Stimulated activated CD4-positive, alpha-beta T cell treated with anti-CD3 and anti-CD28 coated beads, Interleukin-4, amount 100 ng/mL, for 1 hour (primary cell): ENCODE measurements at regions not wholly inside any gene's neighbourhood (a gene's known extent, or its start where the extent isn't known, plus 50 kb on each side); places are given as distances from the start of the nearest gene placed in this dataset.
"Not testable (repeated sequence)": the region's sequence is repeated elsewhere in the genome, so short reads cannot be mapped to it uniquely, and the experiment has no call there.

Source experiments
- DNase-seq: peaks from one replicate; pipeline ENCODE4 v3.0.0-alpha.2; 2020

DNA sequence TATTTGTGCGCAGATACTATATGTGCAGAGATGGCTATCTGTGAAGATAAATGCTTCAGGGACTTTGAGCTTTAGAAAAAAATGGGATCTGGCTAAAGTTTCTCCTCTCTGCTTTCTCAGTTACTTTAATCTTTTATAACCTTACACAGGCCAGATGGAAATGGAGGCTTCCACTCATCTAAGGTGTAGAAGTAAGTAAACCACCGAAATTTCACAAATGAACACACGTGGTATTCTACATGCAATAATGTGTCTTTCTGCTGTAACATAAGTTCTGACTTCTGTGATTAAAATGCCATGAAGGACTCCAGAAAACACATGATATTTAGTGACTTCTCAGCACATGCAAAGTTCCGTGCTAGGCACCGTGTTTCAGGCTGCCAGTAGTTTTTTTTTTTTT lies 99.1 kb upstream of the FOXN3 start:
- DNase-seq, result no peak

- no peak for DNase-seq
These were observed 97.6 kb upstream of the FOXN3 start for GRCh38 chr14:89514601-89515000.

GRCh38 chr14:89509891-89510290 lies 92.9 kb upstream of the FOXN3 start:
- DNase-seq, result no peak

- DNase-seq, result no peak
These were observed 91.8 kb upstream of the FOXN3 start for GRCh38 chr14:89508863-89509262.

- no peak for DNase-seq
These were observed 91.0 kb upstream of the FOXN3 start for GRCh38 chr14:89507926-89508460.

DNA sequence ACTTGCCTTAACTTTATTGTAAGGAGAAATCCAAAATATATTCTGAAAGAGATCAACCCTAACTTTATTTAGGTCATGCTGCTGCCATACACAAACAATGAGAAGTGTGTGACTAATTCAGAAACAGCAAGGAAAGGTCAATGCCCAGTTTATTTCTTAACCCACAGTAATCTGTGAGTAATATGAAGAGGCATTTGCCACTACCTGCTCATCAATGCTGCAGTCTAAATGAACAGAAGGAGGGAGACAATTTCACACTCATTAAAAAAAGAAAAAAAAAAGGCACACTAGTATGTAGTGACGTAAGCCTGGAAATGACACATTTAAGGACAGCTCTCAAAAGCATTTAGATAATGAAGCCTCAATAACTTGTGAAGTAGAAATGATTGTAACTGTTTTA lies 90.5 kb upstream of the FOXN3 start:
- no peak for DNase-seq

GRCh38 chr14:89506891-89507452 lies 89.9 kb upstream of the FOXN3 start:
- not testable (repeated sequence) for DNase-seq

- DNase-seq, result no peak
These were observed 87.7 kb upstream of the FOXN3 start for GRCh38 chr14:89504602-89505313.

DNA sequence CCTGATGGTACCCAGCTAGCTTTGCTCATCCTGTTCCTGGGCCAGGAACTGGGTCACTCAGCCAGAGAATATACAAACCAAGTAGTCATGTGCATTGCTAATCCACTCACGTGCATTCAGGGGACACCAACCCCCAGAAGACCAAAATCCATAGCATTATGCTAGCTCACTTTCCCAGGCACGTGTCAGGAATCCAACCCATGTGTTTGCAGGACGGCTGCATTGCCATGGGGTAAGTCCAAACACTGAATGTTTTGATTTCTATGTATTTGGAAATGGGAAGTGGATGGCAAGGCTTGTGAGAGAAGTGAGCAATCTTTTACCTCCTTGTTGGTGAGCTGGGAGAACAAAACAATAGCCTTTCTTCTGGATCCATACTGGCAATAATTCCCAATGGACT lies 87.1 kb upstream of the FOXN3 start:
- DNase-seq, result no peak

- no peak for DNase-seq
These were observed 86.5 kb upstream of the FOXN3 start for GRCh38 chr14:89503431-89503996.

- DNase-seq, result no peak
These were observed 85.9 kb upstream of the FOXN3 start for GRCh38 chr14:89502966-89503365.

- DNase-seq, result no peak
These were observed 84.3 kb upstream of the FOXN3 start for GRCh38 chr14:89501381-89501780.

- no peak for DNase-seq
These were observed 83.3 kb upstream of the FOXN3 start for GRCh38 chr14:89500303-89500702.

- no peak for DNase-seq
These were observed 81.8 kb upstream of the FOXN3 start for GRCh38 chr14:89498878-89499277.

GRCh38 chr14:89495718-89496117 lies 78.7 kb upstream of the FOXN3 start:
- DNase-seq, result no peak

- no peak for DNase-seq
These were observed 77.0 kb upstream of the FOXN3 start for GRCh38 chr14:89493877-89494634.

DNA sequence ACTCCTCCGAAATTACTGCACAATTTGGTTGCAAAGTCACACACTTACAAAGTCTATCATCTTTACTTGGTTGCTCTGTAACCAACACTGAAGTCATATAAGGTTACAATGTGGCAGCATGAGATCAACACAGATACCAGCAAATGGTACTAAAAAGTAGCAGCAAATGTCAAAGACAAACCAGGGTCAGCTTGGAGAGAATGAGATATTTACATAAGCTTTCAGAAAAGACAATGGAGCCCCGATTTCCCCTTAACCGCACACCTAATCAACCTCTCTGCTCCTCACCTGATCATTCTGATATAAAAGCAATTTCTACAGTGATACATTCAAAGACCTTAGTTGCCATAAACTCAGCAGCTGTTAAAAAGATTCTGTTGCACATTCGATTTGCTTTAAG lies 76.4 kb upstream of the FOXN3 start:
- DNase-seq, result no peak

GRCh38 chr14:89491711-89492381 lies 74.8 kb upstream of the FOXN3 start:
- no peak for DNase-seq

- no peak for DNase-seq
These were observed 73.4 kb upstream of the FOXN3 start for GRCh38 chr14:89490466-89490865.

- no peak for DNase-seq
These were observed 72.9 kb upstream of the FOXN3 start for GRCh38 chr14:89489761-89490437.

DNA sequence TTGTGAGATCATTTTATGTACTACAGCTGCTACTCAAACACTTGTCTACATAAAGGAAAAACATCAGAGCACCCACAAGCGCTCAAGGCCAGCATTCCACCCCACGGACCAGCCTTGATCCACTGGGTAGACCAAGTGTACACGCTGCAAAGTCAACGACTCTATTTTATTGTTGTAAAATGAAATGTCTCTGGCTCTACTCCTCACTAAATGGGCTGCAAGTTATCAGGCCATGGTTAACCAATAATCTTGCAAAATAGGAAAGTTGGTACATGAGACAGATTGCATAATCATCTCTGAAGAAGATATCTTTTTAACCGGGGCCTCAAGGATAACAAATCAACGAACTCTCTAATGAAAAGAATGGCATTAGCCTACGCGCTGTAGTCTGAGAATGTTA lies 69.9 kb upstream of the FOXN3 start:
- DNase-seq, result no peak

DNA sequence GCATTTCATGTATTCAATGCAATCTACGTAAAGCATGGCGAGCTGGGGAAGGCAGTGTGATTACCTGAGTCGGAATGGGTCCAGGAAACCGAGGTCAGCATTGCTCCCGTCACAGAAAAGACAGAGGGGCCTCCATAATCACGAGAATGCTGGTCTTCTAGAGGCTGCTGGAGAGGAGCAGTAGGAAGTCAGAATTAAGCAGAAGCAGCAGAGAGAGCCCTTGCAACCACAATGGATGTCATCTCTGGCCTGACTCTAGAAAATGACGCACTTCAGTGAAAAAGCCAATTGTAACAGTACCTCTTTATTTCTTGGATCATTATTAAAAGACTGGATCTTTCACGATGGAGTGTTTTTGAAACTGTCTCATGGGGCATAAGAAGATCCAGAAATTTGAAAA lies 69.5 kb upstream of the FOXN3 start:
- DNase-seq, result no peak

DNA sequence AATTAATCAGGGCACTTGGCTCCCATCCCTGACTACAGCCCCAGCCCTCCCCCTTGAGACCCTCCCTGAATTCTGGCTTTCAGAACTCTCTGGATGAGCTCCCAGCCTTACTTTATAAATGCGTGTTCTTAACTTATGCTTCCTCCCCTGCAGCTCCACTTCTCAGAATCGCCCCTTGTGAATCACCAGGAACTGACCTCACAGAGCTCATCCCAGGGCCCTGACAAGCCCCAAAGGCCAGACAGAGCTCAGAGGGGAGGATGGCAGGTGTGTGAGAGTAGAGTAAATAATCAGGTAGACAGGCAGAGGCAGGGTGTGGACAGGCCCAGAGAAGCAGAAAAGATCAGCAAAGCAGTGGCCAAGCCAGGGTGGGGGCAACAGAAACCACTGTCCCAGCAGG lies 68.2 kb upstream of the FOXN3 start:
- DNase-seq, result no peak
